ENCODE measurements at regions not wholly inside any gene's neighbourhood (a gene's known extent, or its start where the extent isn't known, plus 50 kb on each side); places are given as distances from the start of the nearest gene placed in this dataset.

- no peak for DNase-seq (ENCODE audit: extremely low read depth in 1 of 11, low read depth in 9 of 11, low spot score in 4 of 11)
Measured at GRCh38 chr5:152912924-152913323, 507.8 kb upstream of the NMUR2 start.

DNA sequence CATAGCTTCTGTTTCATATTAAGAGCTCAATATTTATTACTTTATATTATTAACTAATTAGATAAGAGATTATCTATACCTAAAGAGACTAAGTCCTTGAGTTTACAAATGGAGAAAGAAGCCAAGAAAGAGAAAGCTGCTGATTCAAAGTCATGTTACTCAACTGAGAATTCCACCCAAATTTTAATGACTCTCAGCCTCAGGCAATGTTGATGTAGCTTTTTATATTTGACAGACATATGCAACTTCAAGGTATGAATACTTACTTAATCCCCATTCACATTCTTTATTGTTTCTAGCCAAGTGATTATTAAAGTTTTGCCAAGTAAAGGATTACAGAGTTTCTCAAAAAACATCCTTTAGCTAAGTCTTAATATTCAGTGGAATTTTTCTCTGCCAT is 527.5 kb upstream of the NMUR2 start:
- DNase-seq (ENCODE audit: extremely low read depth in 1 of 11, low read depth in 9 of 11, low spot score in 4 of 11): no peak

DNA sequence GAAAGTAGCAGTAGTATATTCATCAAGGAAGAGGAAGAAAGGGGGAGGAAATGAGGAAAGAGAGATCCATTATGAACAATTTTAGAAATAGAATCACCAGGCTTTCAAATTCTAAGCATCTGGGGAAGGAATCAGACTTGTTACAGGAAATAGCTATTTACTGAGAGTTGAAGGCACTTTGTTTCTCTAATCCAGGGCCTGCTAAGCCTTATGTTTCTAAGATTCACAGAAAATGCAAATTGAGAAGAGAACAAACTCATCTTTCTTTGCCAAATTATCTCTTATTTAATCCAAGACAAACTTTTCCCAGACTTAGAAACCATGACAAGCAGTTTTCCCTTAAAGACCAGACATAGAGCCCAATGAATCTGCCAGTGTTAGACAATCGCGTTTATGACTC is 528.0 kb upstream of the NMUR2 start:
- no peak for DNase-seq (ENCODE audit: extremely low read depth in 1 of 11, low read depth in 9 of 11, low spot score in 4 of 11)

DNA sequence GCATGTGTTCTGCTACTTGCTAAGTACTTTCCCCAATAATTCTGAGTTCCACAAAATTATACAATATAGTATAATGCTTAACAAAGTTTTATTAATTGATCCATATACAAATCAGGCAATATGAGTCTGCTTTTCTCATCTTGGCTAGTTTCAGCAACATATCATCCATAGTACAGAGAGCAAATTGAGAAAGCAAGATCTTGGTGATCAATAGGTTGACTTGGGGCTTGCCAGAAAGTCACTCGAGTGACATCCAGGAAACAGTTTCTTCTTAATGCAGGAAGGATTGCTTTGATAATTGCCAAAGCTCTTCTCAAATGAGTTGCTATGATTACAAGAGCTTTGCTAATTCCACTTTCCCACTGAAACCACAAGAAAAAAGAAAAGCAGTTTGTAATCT is 533.6 kb upstream of the NMUR2 start:
- DNase-seq (ENCODE audit: extremely low read depth in 1 of 11, low read depth in 9 of 11, low spot score in 4 of 11): no peak

- no peak for DNase-seq (ENCODE audit: extremely low read depth in 1 of 11, low read depth in 9 of 11, low spot score in 4 of 11)
Measured at GRCh38 chr5:152942633-152943336, 537.7 kb upstream of the NMUR2 start.

DNA sequence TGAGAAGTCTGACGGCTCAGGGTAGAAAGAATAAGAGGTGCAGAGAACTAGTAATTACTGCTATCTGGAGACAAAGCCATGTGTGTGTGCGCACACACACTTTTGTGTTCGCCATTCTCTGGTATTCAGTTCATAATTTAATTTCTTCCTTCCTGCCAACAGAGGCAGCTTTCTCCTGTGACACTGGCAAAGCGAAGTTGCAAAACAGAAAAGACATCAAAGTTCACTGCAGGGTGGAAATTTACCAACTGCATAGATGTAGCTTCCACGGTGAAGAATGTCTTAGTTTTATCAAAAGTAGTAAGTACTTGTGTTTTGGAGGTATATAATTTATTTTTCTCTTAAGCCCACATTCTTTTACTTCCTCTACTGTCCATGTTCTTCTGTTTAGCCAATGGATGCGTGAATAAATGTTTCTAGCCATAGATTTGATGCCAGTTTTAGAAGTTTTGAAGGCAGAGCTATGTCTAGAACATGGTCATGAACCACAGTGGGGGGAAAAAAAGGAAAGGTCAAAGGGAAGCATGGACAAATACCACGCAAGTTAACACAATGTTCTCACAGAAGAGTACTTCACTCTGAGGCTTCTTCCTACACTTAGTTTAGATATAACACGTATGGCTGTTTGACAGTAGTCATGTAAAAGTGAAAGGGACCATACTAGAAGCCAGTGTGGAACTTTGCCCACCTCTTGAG is 536.5 kb upstream of the GRIA1 start:
- no peak for DNase-seq (ENCODE audit: extremely low read depth in 1 of 11, low read depth in 9 of 11, low spot score in 4 of 11)

DNA sequence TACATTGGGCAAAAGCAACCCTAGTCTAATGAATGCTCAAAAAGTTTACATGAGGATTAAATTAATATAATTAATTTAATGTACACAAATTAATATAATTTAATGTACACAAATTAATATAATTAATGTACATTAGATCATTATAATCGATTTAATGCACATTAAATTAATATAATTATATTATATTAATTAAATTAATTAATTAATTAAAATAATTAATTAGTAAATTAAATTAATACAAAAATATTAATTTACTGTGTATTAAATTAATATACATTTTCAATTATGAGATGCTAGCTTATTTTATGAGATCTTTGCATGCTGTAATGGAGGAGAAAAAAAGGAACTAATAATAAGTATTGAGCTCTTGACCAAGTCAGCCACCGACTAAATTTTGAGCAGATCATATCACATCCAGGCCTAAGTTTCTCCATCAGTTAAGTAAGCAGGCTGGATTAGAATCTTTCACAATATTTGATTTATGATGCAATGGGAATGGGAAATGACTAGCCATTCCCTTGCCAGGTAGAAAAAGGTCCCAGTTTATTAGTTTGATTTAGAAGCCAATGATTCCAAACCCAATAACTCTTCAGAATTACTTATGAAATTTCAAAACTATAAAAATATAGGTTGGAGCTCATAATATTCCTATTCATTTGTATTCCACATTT is 533.4 kb upstream of the GRIA1 start:
- DNase-seq (ENCODE audit: extremely low read depth in 1 of 11, low read depth in 9 of 11, low spot score in 4 of 11): no peak

DNA sequence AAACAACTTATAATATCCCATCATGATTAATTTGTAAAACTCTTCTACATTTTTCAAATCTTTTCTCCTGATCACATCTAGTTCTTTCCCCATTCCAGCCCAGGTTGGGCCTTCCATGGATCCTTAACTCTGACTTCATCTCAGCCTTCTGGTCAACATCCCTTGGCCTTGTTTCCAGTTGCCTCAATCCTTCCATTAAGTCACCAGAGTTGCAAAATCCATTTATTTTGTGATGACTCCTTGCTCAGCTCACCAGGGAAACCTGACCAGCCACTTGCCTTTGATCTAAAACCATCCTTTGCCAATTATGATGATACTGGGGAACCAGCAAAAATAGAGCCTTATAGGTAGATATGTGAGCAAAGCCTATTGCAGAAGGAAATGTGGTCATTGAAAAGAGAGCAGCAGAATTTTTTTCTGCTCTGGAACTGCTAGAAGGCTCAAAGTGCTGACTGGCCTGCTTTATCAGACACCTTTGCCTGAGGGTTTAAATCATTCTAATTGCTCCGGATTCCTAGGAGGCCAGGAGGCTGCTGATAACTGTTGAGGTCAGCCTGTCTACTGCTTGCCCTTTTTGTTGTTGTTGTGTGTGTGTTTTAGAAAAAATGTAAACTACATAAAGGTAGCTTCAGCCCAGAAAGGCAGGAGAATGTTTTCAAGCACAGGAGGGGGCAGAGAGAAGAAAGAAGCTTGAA is 512.2 kb upstream of the GRIA1 start:
- no peak for DNase-seq (ENCODE audit: extremely low read depth in 1 of 11, low read depth in 9 of 11, low spot score in 4 of 11)

- no peak for DNase-seq (ENCODE audit: extremely low read depth in 1 of 11, low read depth in 9 of 11, low spot score in 4 of 11)
Measured at GRCh38 chr5:152987131-152987530, 503.3 kb upstream of the GRIA1 start.

DNA sequence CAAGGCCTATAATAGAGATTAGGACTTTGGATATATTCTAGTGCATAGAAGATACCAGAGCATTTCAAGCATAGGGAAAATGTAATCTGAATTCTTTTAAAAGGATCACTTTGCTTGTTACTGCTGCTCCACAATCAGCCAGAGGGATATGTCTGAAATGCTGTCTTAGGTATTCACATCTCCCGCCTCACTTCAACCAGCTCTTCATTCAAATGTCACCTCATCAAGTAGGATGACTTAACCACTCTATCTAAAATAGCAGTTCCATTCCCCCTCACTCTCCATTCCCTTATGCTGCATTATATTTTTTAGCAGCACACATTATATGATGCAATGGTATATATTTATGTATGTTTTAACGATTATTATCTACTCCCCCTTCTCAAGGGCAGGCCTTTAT is 500.3 kb upstream of the GRIA1 start:
- no peak for DNase-seq (ENCODE audit: extremely low read depth in 1 of 11, low read depth in 9 of 11, low spot score in 4 of 11)

DNA sequence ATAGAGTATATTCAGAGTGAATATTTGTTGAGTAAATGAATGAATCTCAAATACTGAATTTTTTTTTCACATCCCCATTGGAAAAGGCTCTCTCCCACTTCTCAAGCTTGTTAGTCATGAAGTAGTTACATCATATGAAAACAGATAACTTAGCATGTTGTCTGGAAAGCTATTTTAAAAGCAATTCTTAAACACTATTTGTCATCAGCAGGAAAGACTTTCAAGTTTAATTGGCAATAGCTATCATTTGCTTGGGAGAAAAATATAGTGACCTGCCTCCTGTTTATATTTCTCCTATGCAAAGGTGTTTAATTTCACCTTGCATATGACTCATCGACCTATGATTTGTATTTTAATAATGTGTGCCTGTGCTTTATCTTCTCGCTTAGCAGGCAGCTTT is 499.8 kb upstream of the GRIA1 start:
- no peak for DNase-seq (ENCODE audit: extremely low read depth in 1 of 11, low read depth in 9 of 11, low spot score in 4 of 11)

- DNase-seq (ENCODE audit: extremely low read depth in 1 of 11, low read depth in 9 of 11, low spot score in 4 of 11): no peak
Measured at GRCh38 chr5:152994033-152994680, 496.3 kb upstream of the GRIA1 start.

DNA sequence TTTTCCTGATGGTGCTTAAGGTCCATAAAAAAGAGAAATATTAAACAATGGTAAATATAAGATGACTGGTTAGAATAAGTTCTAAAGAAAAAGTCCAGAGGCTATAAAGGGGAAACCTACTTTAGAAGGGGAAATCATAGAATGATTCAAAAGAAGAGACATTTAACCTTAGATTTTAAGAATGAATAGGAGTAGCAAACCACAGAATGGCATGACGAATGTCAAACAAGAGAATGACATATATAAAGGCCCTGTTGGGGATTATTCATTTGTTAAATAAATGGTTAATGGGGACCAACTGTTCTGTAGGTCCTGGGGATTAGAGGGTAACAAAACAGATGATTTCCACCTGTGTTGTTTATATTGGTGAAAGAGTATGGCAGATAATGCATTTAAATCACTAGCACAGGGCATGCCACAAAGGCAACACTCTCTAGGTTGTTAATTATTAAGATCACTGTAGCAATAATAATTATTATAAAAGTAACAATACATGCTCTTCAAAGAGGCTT is 495.2 kb upstream of the GRIA1 start:
- no peak for DNase-seq (ENCODE audit: extremely low read depth in 1 of 11, low read depth in 9 of 11, low spot score in 4 of 11)

DNA sequence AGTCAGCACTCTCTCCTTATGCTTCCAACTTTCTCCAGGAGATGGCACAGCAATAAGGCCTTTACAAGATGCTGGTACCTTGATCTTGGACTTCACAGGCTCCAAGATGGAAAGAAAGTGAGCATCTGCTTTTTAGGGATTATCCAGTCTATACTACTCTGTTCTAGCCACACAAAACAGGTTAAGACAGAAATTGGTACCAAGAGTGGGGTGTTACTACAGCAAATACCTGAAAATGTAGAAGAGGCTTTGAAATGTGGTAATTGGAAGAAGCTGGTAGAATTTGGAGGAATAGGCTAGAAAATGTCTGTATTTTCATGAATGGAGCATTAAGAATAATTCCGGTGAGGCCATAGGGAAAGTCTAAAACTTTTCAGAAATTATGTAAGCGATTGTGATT is 484.8 kb upstream of the GRIA1 start:
- no peak for DNase-seq (ENCODE audit: extremely low read depth in 1 of 11, low read depth in 9 of 11, low spot score in 4 of 11)

- no peak for DNase-seq (ENCODE audit: extremely low read depth in 1 of 11, low read depth in 9 of 11, low spot score in 4 of 11)
Measured at GRCh38 chr5:153006681-153007080, 483.8 kb upstream of the GRIA1 start.

DNA sequence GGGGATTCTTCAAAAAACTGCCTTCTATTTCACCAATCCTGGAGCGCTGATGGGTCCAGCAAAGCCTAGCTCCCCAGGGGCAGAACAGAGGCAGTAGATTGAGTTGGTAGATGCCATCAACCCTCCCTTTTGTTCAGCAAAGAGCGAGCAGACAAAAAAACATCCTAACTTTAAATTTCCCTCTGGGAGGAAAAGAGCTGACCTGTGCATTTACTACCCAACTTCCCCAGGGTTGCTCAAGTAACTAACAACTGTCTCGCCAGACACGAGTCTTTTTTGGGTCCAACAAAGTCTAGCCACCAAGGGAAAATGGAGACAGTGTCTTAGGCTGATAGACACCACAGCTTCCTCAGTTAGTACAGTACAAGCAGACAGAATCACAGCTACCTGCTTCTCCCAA is 476.3 kb upstream of the GRIA1 start:
- DNase-seq (ENCODE audit: extremely low read depth in 1 of 11, low read depth in 9 of 11, low spot score in 4 of 11): no peak

DNA sequence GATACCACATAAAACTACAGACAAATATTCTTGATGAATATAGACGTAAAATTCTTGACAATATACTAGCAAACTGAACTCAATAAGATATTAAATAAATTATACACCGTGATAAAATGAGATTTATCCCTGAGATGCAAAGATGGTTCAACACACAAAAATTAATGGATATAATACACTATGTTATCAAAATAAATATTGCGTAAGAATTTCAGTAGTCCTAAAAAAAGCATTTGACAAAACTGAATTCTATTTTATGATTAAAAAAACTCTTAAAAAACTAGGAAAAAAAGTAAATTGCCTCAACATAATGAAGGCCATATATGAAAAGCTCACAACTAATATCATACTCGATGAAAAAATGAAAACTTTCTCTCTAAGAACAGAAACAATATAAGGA is 472.3 kb upstream of the GRIA1 start:
- DNase-seq (ENCODE audit: extremely low read depth in 1 of 11, low read depth in 9 of 11, low spot score in 4 of 11): no peak

DNA sequence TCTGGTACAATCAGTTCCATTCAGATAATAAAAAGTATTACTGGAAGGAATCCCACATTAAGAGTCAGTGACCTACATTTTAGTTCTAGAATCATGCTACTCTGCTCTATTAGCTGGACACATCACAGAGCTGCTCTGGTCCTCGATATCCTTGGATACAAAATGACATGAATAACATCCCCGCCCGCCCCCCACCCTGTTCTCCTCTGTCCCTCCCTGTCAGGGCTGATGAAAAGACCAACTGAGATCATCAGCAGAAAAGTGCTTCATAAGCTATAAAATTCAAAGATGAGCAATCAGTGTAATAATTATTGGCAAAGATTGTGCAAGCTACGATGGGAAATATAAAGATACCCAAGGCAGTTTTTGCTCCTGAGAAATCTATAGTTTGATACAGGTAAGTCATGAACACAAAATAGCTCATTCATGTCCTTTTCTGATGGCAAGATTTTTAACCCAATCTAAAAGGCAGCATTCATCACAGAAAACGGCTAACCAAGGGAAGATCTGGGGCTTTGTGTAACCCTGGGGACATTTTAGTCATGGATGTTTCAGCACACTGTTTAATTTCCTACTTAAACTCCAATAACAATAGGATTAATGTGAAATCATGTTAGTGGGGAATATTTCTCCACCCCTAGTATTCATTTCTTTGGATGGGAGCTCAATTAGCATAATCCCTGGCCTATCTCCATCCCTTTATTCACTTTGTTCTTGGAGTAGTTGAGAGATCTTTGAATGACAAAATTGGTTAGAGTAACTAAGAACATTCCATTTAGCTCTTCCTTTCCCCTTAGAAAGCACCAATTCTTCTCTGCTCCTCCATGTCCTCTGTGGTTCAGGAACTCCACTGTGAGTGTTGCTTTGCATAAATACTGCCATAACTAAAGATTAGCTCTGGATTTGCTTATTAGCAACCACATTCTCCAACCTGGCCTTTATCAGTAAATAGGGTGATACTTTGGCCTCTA is 459.4 kb upstream of the GRIA1 start:
- DNase-seq (ENCODE audit: extremely low read depth in 1 of 11, low read depth in 9 of 11, low spot score in 4 of 11): no peak

Measured in renal cortex interstitium (tissue), 11 donors.